H1 (cell line): ENCODE measurements at regions not wholly inside any gene's neighbourhood (a gene's known extent, or its start where the extent isn't known, plus 50 kb on each side); places are given as distances from the start of the nearest gene placed in this dataset.

ENCODE experiments used
- CTCF ChIA-PET: fragments of 300-600 bp; sonication (Branson Sonifier 250); formaldehyde crosslinking; loops from one replicate; lab custom pipeline; 2021; ENCODE audit not compliant: partially characterized antibody; lab: Charles Lee
- POLR2A ChIA-PET: fragments of 300-600 bp; sonication (Branson Sonifier 250); formaldehyde crosslinking; loops from one replicate; lab custom pipeline; 2021; ENCODE audit warnings: inconsistent platforms; ENCODE audit not compliant: partially characterized antibody; lab: Charles Lee
- DNase-seq, 2 experiments: peaks; one replicate each; pipeline versions ENCODE4 v3.0.0 to v3.0.0-alpha.2; 2010 to 2022; ENCODE audit warnings: low spot score in 2 of 2, low read depth in 1 of 2, mixed read lengths in 1 of 2
- FAIRE-seq: peaks from 2 replicates; lab custom pipeline; 2011; peaks lifted over from hg19 to GRCh38; lab: Jason Lieb, UNC
- H2AFZ ChIP-seq: 2 replicates; pipeline ENCODE4 v1.8.1; 2012; ENCODE audit warnings: low read length, inconsistent platforms
- H2AK5ac ChIP-seq: 2 replicates; pipeline ENCODE4 v1.6.1; 2013; ENCODE audit warnings: low read depth, low read length
- H2BK120ac ChIP-seq: replicated peaks from 2 replicates; pipeline ENCODE3; 2013; ENCODE audit warnings: low read depth, low read length, inconsistent platforms
- H2BK12ac ChIP-seq: 2 replicates; pipeline ENCODE4 v1.6.1; 2013; ENCODE audit warnings: low read depth, low read length
- H2BK15ac ChIP-seq: 2 replicates; pipeline ENCODE4 v1.6.1; 2013; ENCODE audit warnings: low read length
- H2BK20ac ChIP-seq: 2 replicates; pipeline ENCODE4 v1.6.1; 2013; ENCODE audit warnings: low read length
- H2BK5ac ChIP-seq: 2 replicates; pipeline ENCODE4 v1.6.1; 2013; ENCODE audit warnings: low read depth, low read length
- H3K14ac ChIP-seq: 2 replicates; pipeline ENCODE4 v1.6.1; 2013; ENCODE audit warnings: inconsistent platforms; ENCODE audit not compliant: insufficient read length
- H3K18ac ChIP-seq: 2 replicates; pipeline ENCODE4 v1.6.1; 2013; ENCODE audit warnings: low read length; ENCODE audit errors: extremely low read depth
- H3K23ac ChIP-seq: 2 replicates; pipeline ENCODE4 v1.6.1; 2013; ENCODE audit warnings: inconsistent platforms; ENCODE audit not compliant: insufficient read length
- H3K23me2 ChIP-seq: 2 replicates; pipeline ENCODE4 v1.6.1; 2013; ENCODE audit warnings: low read depth, low read length
- H3K27ac ChIP-seq: 2 replicates; pipeline ENCODE4 v1.6.1; 2011; ENCODE audit warnings: low read depth, low read length, inconsistent platforms
- H3K27me3 ChIP-seq, 4 experiments: replicated peaks in 1 of 4; 1 replicate in 1 of 4; 2 replicates in 3 of 4; pipeline versions ENCODE4 v1.6.1 to v1.8.1; 2011 to 2013; ENCODE audit warnings: low read length in 3 of 4, mild to moderate bottlenecking in 3 of 4, inconsistent platforms in 2 of 4, mixed read lengths in 2 of 4, moderate library complexity in 1 of 4; ENCODE audit not compliant: control insufficient read depth in 3 of 4, insufficient read depth in 3 of 4; ENCODE audit errors: extremely low read depth in 1 of 4
- H3K36me3 ChIP-seq, 4 experiments: 2 replicates each; pipeline versions ENCODE4 v1.6.1 to v1.8.1; 2011 to 2013; ENCODE audit warnings: mild to moderate bottlenecking in 4 of 4, low read length in 3 of 4, moderate library complexity in 2 of 4, control low read depth in 1 of 4, inconsistent platforms in 1 of 4; ENCODE audit not compliant: insufficient read depth in 4 of 4, control insufficient read depth in 2 of 4
- H3K4ac ChIP-seq: replicated peaks from 2 replicates; pipeline ENCODE3; 2013; ENCODE audit warnings: low read length, low read depth, mixed read lengths, inconsistent platforms; ENCODE audit not compliant: insufficient read length
- H3K4me1 ChIP-seq, 4 experiments: replicated peaks in 1 of 4; 1 replicate in 1 of 4; 2 replicates in 3 of 4; pipeline versions ENCODE4 v1.6.1 to v1.8.1; 2011 to 2013; ENCODE audit warnings: low read length in 3 of 4, inconsistent platforms in 2 of 4, mixed read lengths in 1 of 4; ENCODE audit not compliant: insufficient read depth in 4 of 4, control insufficient read depth in 3 of 4
- H3K4me2 ChIP-seq, 2 experiments: 2 replicates each; pipeline versions ENCODE4 v1.6.1 to v1.8.1; 2011 to 2013; ENCODE audit warnings: low read depth in 2 of 2, low read length in 2 of 2, control low read depth in 1 of 2, inconsistent platforms in 1 of 2, mild to moderate bottlenecking in 1 of 2; ENCODE audit not compliant: insufficient read depth in 1 of 2
- H3K4me3 ChIP-seq, 4 experiments: fragments of 200-600, 300-600 bp in 1 of 4; sonication (generic), shearing (Covaris generic), sonication (Bioruptor Twin) in 1 of 4; 2 replicates each; pipeline versions ENCODE4 v1.5.1 to v1.8.1; 2011 to 2016; ENCODE audit warnings: low read length in 4 of 4, low read depth in 3 of 4, control low read depth in 2 of 4, inconsistent platforms in 2 of 4, mild to moderate bottlenecking in 2 of 4, mixed read lengths in 1 of 4, moderate library complexity in 1 of 4; ENCODE audit not compliant: insufficient read depth in 2 of 4; ENCODE audit errors: extremely low read depth in 1 of 4
- H3K56ac ChIP-seq: replicated peaks from 2 replicates; pipeline ENCODE3; 2013; ENCODE audit warnings: low read depth, mild to moderate bottlenecking, mixed read lengths, low read length, inconsistent platforms; ENCODE audit not compliant: insufficient read length
- H3K79me1 ChIP-seq: 2 replicates; pipeline ENCODE4 v1.6.1; 2013; ENCODE audit warnings: low read depth, low read length, control low read depth
- H3K79me2 ChIP-seq, 2 experiments: 2 replicates each; pipeline versions ENCODE4 v1.6.1 to v1.8.1; 2012 to 2013; ENCODE audit warnings: low read length in 2 of 2, mild to moderate bottlenecking in 2 of 2, inconsistent platforms in 1 of 2; ENCODE audit not compliant: insufficient read depth in 2 of 2, control insufficient read depth in 1 of 2
- H3K9ac ChIP-seq, 4 experiments: replicated peaks in 1 of 4; 1 replicate in 1 of 4; 2 replicates in 3 of 4; pipeline versions ENCODE4 v1.6.1 to v1.8.1; 2011 to 2013; ENCODE audit warnings: low read depth in 3 of 4, low read length in 3 of 4, control low read depth in 2 of 4, mild to moderate bottlenecking in 2 of 4, moderate library complexity in 2 of 4, inconsistent platforms in 1 of 4; ENCODE audit errors: extremely low read depth in 1 of 4
- H3K9me3 ChIP-seq, 2 experiments: 2 replicates each; pipeline versions ENCODE4 v1.6.1 to v1.8.1; 2012 to 2013; ENCODE audit warnings: mild to moderate bottlenecking in 2 of 2, moderate library complexity in 2 of 2, control low read depth in 1 of 2, inconsistent platforms in 1 of 2, low read depth in 1 of 2, low read length in 1 of 2, mixed read lengths in 1 of 2; ENCODE audit not compliant: insufficient read depth in 2 of 2
- H4K20me1 ChIP-seq, 2 experiments: replicated peaks in 1 of 2; 2 replicates each; pipeline versions ENCODE3 to v1.8.1; 2011 to 2013; ENCODE audit warnings: inconsistent platforms in 2 of 2, low read length in 2 of 2, mild to moderate bottlenecking in 1 of 2; ENCODE audit not compliant: insufficient read depth in 2 of 2, control insufficient read depth in 1 of 2
- H4K5ac ChIP-seq: 2 replicates; pipeline ENCODE4 v1.6.1; 2013; ENCODE audit warnings: low read length, low read depth, mixed read lengths, inconsistent platforms; ENCODE audit not compliant: insufficient read length
- H4K8ac ChIP-seq: 2 replicates; pipeline ENCODE4 v1.8.0; 2013; ENCODE audit warnings: mild to moderate bottlenecking, moderate library complexity, low read length, inconsistent platforms; ENCODE audit not compliant: insufficient read depth; ENCODE audit errors: extremely low read depth
- H4K91ac ChIP-seq: replicated peaks from 2 replicates; pipeline ENCODE3; 2013; ENCODE audit warnings: low read length, mixed read lengths, inconsistent platforms; ENCODE audit not compliant: insufficient read length
- SP1 ChIP-seq: IDR thresholded peaks from 2 replicates; pipeline ENCODE4 v1.6.1; 2011; ENCODE audit warnings: low read depth, low read length
- TBP ChIP-seq: IDR thresholded peaks from 2 replicates; pipeline ENCODE4 v1.6.1; 2011; ENCODE audit warnings: low read depth, low read length, improper control_type of control experiment
- TCF12 ChIP-seq: IDR thresholded peaks from 2 replicates; pipeline ENCODE4 v1.6.1; 2011; ENCODE audit warnings: low read depth, mild to moderate bottlenecking, low read length
- USF2 ChIP-seq: IDR thresholded peaks from 2 replicates; pipeline ENCODE4 v1.6.1; 2011; ENCODE audit warnings: low read length, improper control_type of control experiment
- WGBS, 2 experiments: shearing (Covaris generic) in 1 of 2; methylation state at CpG; one replicate each; pipeline versions ENCODE4 v1.1.6 to v1.1.7; 2013 to 2015; ENCODE audit warnings: low lambda C conversion rate in 2 of 2, mixed read lengths in 2 of 2, inconsistent platforms in 1 of 2, low coverage in 1 of 2, missing lambda C conversion rate in 1 of 2; ENCODE audit not compliant: insufficient replicate concordance in 2 of 2, insufficient coverage in 1 of 2, insufficient read length in 1 of 2; ENCODE audit errors: extremely low coverage in 1 of 2, missing lambda C conversion rate in 1 of 2; 5-methylcytosine and 5-hydroxymethylcytosine counted together

- Histone ChIP-seq H3K27me3 (no peaks in the 10 kb centered on the region), H2AK5ac (no peak overlapping the region), H4K20me1 (no peaks in the 10 kb centered on the region), H2AFZ (no peak overlapping the region), H2BK5ac (peak overlapping the region; percentile 22; the same call in 1 of the 2 replicates), H3K9ac (no peak overlapping the region), H3K9me3 (peaks cover 12 to 18% of the 10 kb centered on the region in 2 experiments; a peak in 2 of 4 replicates), H3K79me2 (no peaks in the 10 kb centered on the region), H3K23me2 (no peaks in the 10 kb centered on the region; the same call in 1 of the 2 replicates), H3K4me3 (peak overlapping the region in 1 of 4 experiments; percentile 7; a peak in 1 of 8 replicates), H2BK20ac (no peak overlapping the region), H3K27ac (no peak overlapping the region), H2BK15ac (no peak overlapping the region), H3K14ac (no peak overlapping the region), H3K23ac (no peak overlapping the region), H2BK120ac (peak overlapping the region; percentile 91), H3K56ac (no peak overlapping the region), H3K18ac (no peak overlapping the region), H4K91ac (peak overlapping the region; percentile 76), H3K79me1 (no peaks in the 10 kb centered on the region), H4K5ac (no peak overlapping the region), H4K8ac (no peak overlapping the region), H3K4me2 (no peak overlapping the region), H3K4me1 (peaks cover 9 to 49% (median 19%) of the 10 kb centered on the region in 4 experiments; a peak in 6 of 7 replicates), H2BK12ac (no peak overlapping the region), H3K4ac (no peak overlapping the region), H3K36me3 (peaks cover 0 to 10% (median 4%) of the 10 kb centered on the region in 4 experiments; a peak in 2 of 8 replicates)
- FAIRE-seq (no peak), DNase-seq (no peak)
- TF ChIP-seq USF2 (no peak), TBP (no peak), SP1 (0 out of 2 replicates have a peak, but pooled peaks have one; percentile 6), TCF12 (0 out of 2 replicates have a peak, but pooled peaks have one; percentile 46)
- 47% methylated on average over 1 of the region's 1 CpG; no CpG with 5 or more reads in 1 of the 2 experiments for WGBS, 2 experiments
- ChIA-PET CTCF (no interaction called here), POLR2A (no interaction called here)
Observed at GRCh38 chr5:34544403-34544802, 111.7 kb upstream of the RAI14 start.
